Parathyroid adenoma (tissue), 2 donors: ENCODE measurements at regions not wholly inside any gene's neighbourhood (a gene's known extent, or its start where the extent isn't known, plus 50 kb on each side); places are given as distances from the start of the nearest gene placed in this dataset.

Experiments
- H2AFZ ChIP-seq: fragments of 300-600 bp; sonication (generic); one replicate; pipeline ENCODE4 v1.7.0; 2017; ENCODE audit warnings: antibody characterized with exemption, mild to moderate bottlenecking
- H3K27ac ChIP-seq: fragments of 300-600 bp; sonication (generic); one replicate; pipeline ENCODE4 v1.7.0; 2017
- H3K27me3 ChIP-seq: fragments of 300-600 bp; sonication (generic); one replicate; pipeline ENCODE4 v1.7.0; 2017; ENCODE audit warnings: low read length; ENCODE audit not compliant: control insufficient read depth, insufficient read depth
- H3K36me3 ChIP-seq: fragments of 300-600 bp; sonication (generic); one replicate; pipeline ENCODE4 v1.7.0; 2017; ENCODE audit warnings: low read length; ENCODE audit not compliant: control insufficient read depth, insufficient read depth
- H3K4me1 ChIP-seq: fragments of 300-600 bp; sonication (generic); one replicate; pipeline ENCODE4 v1.7.0; 2017; ENCODE audit warnings: control low read depth
- H3K4me2 ChIP-seq: fragments of 300-600 bp; sonication (generic); one replicate; pipeline ENCODE4 v1.7.0; 2017; ENCODE audit warnings: low read length
- H3K4me3 ChIP-seq: fragments of 300-600 bp; sonication (generic); one replicate; pipeline ENCODE4 v1.7.0; 2017; ENCODE audit warnings: low read depth, low read length
- H3K79me2 ChIP-seq: fragments of 300-600 bp; sonication (generic); one replicate; pipeline ENCODE4 v1.7.0; 2017; ENCODE audit warnings: control low read depth
- H3K9ac ChIP-seq: fragments of 300-600 bp; sonication (generic); one replicate; pipeline ENCODE4 v1.7.0; 2017; ENCODE audit warnings: mild to moderate bottlenecking
- H3K9me3 ChIP-seq: fragments of 300-600 bp; sonication (generic); one replicate; pipeline ENCODE4 v1.7.0; 2017; ENCODE audit warnings: low read length; ENCODE audit not compliant: control insufficient read depth
- CTCF ChIP-seq: fragments of 300-600 bp; sonication (generic); IDR thresholded peaks from one replicate; pipeline ENCODE4 v1.7.0; 2017; ENCODE audit warnings: antibody characterized with exemption, mild to moderate bottlenecking
- donor health status: primary hyperparathyroidism.

- no peak for TF ChIP-seq CTCF
- Histone ChIP-seq H3K79me2 (no peaks in the 10 kb centered on the region), H3K27me3 (no peaks in the 10 kb centered on the region), H3K4me1 (no peaks in the 10 kb centered on the region), H3K27ac (no peak overlapping the region), H3K9ac (no peak overlapping the region), H3K4me2 (no peak overlapping the region), H3K36me3 (no peaks in the 10 kb centered on the region), H3K4me3 (no peak overlapping the region), H2AFZ (no peak overlapping the region), H3K9me3 (no peaks in the 10 kb centered on the region)
Observed at GRCh38 chr17:71276079-71276478, 844.7 kb upstream of the SOX9 start.

- Histone ChIP-seq H3K79me2 (no peaks in the 10 kb centered on the region), H2AFZ (no peak overlapping the region), H3K27ac (no peak overlapping the region), H3K9me3 (no peaks in the 10 kb centered on the region), H3K36me3 (no peaks in the 10 kb centered on the region), H3K4me3 (no peak overlapping the region), H3K4me2 (no peak overlapping the region), H3K9ac (no peak overlapping the region), H3K4me1 (no peaks in the 10 kb centered on the region), H3K27me3 (no peaks in the 10 kb centered on the region)
- no peak for TF ChIP-seq CTCF
Observed at GRCh38 chr17:71283486-71283885, 837.3 kb upstream of the SOX9 start.

DNA sequence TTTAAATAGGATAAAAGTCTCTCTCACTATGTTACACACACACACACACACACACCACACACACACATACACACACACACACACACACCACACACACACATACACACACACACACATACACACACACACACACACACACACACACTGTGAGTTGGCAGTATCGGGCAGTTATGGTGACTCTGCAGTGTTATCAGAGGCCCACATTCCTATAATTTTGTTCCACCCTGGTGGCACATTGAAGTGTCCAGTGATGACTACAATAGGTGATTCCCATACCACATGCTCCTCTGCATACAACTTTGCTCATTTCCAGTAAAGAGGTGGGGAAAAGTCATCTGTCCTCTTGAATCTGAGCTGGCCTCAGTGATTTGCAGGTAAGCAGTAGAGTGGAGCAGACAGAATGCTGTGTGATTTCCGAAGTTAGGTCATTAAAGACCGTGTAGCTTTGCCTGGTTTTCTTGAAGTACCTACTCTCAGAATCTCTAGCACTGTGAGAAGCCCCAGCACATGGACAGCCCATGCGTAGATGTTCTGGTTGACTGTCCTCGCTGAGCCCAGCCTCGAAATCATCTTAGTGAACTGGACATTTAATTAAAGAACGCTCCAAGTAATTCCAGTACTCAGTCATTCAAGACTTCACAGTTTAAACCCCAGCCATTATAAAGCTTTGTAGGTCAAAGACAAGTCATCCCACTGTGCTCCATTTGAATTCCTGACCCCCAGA, 836.6 kb upstream of the SOX9 start:
- no peak overlapping the region for H3K4me2 ChIP-seq
- no peaks in the 10 kb centered on the region for H3K4me1 ChIP-seq
- H3K27me3 ChIP-seq: no peaks in the 10 kb centered on the region
- no peak overlapping the region for H3K27ac ChIP-seq
- H3K36me3 ChIP-seq: no peaks in the 10 kb centered on the region
- no peaks in the 10 kb centered on the region for H3K9me3 ChIP-seq
- no peak overlapping the region for H2AFZ ChIP-seq
- TF ChIP-seq CTCF: no peak
- no peak overlapping the region for H3K4me3 ChIP-seq
- H3K9ac ChIP-seq: no peak overlapping the region
- H3K79me2 ChIP-seq: no peaks in the 10 kb centered on the region

- H3K27ac ChIP-seq: no peak overlapping the region
- no peak for TF ChIP-seq CTCF
- no peaks in the 10 kb centered on the region for H3K27me3 ChIP-seq
- H3K9ac ChIP-seq: no peak overlapping the region
- H3K79me2 ChIP-seq: no peaks in the 10 kb centered on the region
- no peaks in the 10 kb centered on the region for H3K36me3 ChIP-seq
- H2AFZ ChIP-seq: no peak overlapping the region
- H3K4me3 ChIP-seq: no peak overlapping the region
- no peaks in the 10 kb centered on the region for H3K4me1 ChIP-seq
- no peak overlapping the region for H3K4me2 ChIP-seq
- no peaks in the 10 kb centered on the region for H3K9me3 ChIP-seq
Observed at GRCh38 chr17:71286625-71287024, 834.2 kb upstream of the SOX9 start.
